Fibroblast of the aortic adventitia (primary cell): ENCODE measurements at regions not wholly inside any gene's neighbourhood (a gene's known extent, or its start where the extent isn't known, plus 50 kb on each side); places are given as distances from the start of the nearest gene placed in this dataset.

Experiments
- DNase-seq: peaks from one replicate; pipeline ENCODE4 v3.0.0-alpha.2; 2010; ENCODE audit warnings: low read depth
- H3K4me3 ChIP-seq: 2 replicates; pipeline ENCODE4 v1.5.1; 2011; ENCODE audit warnings: low read depth, mild to moderate bottlenecking, control low read depth, low read length, moderate library complexity
- CTCF ChIP-seq: IDR thresholded peaks from 2 replicates; pipeline ENCODE4 v1.5.1; 2011; ENCODE audit warnings: mild to moderate bottlenecking, low read length, control low read depth, inconsistent platforms; ENCODE audit not compliant: insufficient read depth

- TF ChIP-seq CTCF = no peak
These were observed 241.7 kb upstream of the GHITM start for GRCh38 chr10:83897626-83898025.

GRCh38 chr10:83908506-83908905 lies 230.8 kb upstream of the GHITM start:
- no peak overlapping the region for H3K4me3 ChIP-seq
- no peak for DNase-seq
- no peak for TF ChIP-seq CTCF

More at GRCh38 chr10:83897626-83898025, 241.7 kb upstream of the GHITM start:
- no peak for DNase-seq
- H3K4me3 ChIP-seq = no peak overlapping the region

- TF ChIP-seq CTCF = no peak
- DNase-seq = no peak
- no peak overlapping the region for H3K4me3 ChIP-seq
These were observed 230.3 kb upstream of the GHITM start for GRCh38 chr10:83909001-83909400.

- no peak overlapping the region for H3K4me3 ChIP-seq
- no peak for DNase-seq
- TF ChIP-seq CTCF = no peak
These were observed 223.5 kb upstream of the GHITM start for GRCh38 chr10:83915801-83916200.

- no peak for DNase-seq
- no peak overlapping the region for H3K4me3 ChIP-seq
- TF ChIP-seq CTCF = no peak
These were observed 221.5 kb upstream of the GHITM start for GRCh38 chr10:83917537-83918506.

DNA sequence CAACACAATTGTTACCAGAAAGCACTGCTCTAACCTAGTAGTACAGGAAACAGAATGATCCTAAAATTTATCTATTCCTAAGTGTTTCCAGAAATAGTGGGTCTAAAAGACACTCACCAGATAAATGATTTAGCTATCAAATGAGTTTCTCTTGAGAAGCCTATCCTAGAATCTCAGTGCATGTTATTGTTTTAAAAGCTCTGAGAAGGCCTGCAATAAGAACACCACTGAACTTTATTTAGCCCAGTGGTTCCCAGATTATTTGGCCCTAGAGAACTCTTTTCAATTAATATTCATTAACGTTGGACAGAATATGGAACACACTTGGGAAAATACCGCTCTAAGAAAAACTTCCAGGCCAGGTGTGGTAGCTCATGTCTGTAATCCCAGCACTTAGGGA lies 220.1 kb upstream of the GHITM start:
- no peak for TF ChIP-seq CTCF
- no peak overlapping the region for H3K4me3 ChIP-seq
- DNase-seq = no peak
